Erythroblast (primary cell): ENCODE measurements at regions not wholly inside any gene's neighbourhood (a gene's known extent, or its start where the extent isn't known, plus 50 kb on each side); places are given as distances from the start of the nearest gene placed in this dataset.

ENCODE experiments used
- DNase-seq, 2 experiments: peaks; one replicate each; lab custom pipeline; 2025; lab: John Stamatoyannopoulos, UW
- GATA1 ChIP-seq: IDR thresholded peaks from 2 replicates; pipeline ENCODE4 v1.6.1; 2011; ENCODE audit warnings: low read depth, mild to moderate bottlenecking, control low read depth, low read length, moderate library complexity
- POLR2A ChIP-seq: IDR thresholded peaks from 2 replicates; pipeline ENCODE4 v1.6.1; 2011; ENCODE audit warnings: mild to moderate bottlenecking, low read length

DNA sequence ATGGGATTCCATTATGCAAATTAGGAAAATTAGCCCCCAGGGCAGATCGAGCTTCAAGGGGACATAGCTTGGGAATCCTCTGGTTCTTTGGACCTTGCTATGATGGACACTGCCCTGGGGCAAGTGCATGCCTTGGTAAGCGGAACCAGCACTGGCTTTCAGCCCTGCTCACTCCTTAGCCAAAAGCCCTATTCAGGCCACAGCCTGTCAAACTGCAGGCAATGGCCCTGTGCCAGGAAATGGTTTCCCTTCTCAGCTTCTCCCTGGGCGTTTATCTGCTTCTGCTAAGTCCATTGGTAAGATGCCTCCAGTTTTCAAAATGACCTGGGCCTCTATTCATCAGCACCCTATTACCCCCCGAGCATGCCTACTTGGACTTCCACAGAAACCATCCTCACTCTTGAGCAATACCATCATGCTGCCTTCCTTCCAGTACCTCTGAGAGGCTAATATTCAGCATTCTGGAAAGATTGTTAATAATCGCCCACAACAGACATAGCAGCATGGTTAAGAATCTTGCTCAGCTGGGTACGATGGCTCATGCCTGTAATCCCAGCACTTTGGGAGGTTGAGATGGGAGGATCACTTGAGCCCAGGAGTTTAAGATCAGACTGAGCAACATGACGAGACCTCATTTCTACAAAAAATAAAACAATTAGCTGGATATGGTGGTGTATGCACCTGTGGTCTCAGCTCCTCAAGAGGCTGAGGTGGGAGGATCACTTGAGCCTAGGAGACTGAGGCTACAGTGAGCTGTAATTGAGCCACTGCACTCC is 918.6 kb upstream of the AUTS2 start:
- DNase-seq, result no peak
- no peak for TF ChIP-seq POLR2A
- TF ChIP-seq GATA1, result no peak

DNA sequence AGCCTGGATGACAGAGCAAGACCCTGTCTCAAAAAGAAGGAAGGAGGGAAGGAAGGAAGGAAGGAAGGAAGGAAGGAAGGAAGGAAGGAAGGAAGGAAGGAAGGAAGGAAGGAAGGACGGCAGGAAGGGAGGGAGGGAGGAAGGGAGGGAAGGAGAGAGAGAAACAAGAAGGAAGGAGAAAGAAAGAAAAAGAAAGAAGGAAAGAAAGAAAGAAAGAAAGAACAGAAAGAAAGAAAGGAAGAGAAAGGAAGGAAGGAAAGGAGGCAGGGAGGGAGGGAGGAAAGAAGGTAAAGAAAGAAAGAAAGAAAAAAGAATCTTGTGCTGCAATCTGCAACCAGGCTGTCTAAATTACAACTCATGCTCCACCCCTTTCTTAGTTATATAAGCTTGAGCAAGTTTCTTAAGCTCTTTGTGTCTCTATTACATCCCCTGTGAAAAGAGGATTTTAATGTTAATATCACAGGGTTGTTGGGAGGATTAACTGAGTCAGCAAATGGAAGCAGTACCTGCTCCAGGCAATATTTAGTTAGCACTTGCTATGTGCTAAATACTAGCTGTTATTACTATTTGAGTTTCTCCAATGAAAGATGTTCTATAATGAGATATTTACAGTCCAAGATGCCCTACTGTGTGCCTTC is 917.9 kb upstream of the AUTS2 start:
- no peak for DNase-seq
- no peak for TF ChIP-seq POLR2A
- no peak for TF ChIP-seq GATA1

DNA sequence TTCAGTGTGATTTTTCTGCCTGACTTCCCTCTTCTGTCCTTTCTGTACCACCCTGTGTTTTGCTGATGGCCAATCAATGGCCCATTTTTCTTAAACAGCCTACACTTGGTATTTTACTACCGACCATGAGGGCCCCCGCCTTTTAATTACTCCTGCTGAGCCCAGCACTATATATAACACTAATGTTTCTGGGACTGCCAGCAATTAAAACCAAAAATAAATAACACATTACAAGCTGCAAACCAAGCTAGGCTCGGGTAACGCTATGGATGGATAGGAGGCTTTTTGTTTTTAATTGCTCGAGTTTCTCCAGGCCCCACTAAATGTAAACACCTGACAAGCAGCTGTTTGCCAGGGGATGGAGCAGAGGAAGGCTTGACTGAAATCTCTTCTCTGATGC is 915.4 kb upstream of the AUTS2 start:
- no peak for DNase-seq
- no peak for TF ChIP-seq GATA1
- TF ChIP-seq POLR2A, result no peak

DNA sequence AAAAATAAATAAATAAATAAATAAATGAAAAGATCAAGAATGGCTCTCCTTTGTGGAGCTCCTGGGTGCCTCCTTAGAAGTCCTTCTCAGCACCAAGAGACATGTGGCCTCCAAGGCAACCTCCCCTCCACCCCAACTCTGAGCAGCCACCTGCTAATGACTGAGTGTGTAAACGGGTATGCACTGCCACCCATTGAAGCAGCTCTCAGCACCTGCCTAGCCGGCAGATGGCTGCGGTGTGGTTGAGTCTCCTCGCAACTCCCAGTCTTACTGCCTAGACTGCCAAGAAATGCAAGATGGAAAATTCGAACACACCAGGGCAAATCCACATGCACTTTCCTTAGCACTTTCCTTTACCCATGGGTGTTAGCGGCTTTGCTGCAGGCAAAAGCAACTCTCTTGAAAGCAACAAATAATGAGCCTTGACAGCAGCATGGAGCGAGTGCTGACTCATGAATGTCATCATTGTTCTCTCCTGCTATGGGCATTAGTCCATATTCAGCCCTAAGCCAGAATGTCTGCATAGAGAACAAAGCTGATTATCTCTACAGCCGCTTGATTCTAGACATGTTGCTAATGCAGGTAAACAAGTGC is 913.9 kb upstream of the AUTS2 start:
- TF ChIP-seq GATA1 (no peak), POLR2A (no peak)
- DNase-seq, result no peak

DNA sequence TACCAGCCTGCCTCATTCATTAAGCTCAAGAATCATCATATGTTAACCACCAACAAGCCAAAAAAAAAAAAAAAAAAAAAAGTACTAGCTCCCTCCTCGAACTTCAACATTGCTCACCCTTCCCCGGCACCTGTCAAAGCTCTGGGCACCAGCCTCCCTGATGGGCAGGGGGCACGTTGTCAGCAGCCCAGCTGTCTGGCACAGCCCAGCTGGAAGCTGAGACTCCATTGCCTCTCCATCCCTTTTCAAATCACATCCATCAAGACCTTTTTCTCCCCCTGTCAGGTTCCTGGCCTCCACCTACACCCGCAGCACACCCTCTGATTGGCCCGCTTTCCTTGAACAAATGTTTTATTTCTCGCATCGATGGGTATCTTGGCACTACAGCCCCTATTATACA is 913.3 kb upstream of the AUTS2 start:
- no peak for DNase-seq
- TF ChIP-seq GATA1 (no peak), POLR2A (no peak)

DNA sequence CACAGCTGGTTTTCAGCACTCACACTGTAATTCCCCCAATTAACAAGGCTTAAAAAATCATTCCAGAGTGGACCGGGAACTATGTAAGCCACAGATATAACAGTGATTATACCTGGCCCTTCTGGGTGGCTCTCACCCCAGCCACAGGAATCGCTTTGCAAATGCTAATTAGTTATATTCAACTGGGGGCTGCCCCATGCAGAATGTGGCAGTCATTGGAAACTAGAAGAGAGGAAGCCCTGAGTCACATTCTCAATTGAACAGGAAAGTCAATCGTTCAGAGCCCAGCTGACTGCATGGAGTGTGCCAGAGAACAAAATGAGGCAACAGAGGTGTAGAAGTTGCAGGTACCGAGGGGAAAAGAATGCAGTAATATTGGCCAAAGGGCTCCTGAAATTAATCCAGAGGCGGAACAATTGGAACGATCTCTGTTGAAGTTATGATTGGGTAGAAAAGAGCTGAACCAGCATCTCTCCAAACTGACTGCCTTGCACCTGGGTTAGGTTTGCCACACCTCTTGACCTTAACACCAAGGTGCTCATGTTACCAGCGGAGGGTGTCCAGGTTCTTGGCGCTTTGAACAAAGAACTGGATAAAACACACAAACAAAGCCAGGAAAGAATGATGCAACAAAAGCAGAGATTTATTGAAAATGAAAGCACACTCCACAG is 909.7 kb upstream of the AUTS2 start:
- DNase-seq, result no peak
- TF ChIP-seq POLR2A (no peak), GATA1 (no peak)

DNA sequence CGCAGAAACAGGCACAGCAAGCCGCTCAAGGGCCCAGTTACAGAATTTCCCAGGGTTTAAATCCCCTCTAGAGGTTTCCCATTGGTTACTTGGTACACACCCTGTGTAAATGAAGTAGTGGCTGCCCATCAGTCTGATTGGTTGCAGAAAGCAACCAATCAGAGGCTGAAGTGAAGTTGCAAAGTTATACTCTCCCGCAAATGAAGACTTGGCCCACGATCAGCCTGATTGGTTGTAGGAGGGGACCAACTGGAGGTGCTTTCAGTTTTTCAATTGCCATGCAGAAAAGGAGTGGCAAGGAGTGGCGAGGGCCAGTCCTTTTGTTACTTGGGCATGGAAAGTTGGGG is 909.2 kb upstream of the AUTS2 start:
- no peak for DNase-seq
- TF ChIP-seq GATA1, result no peak
- TF ChIP-seq POLR2A, result no peak

DNA sequence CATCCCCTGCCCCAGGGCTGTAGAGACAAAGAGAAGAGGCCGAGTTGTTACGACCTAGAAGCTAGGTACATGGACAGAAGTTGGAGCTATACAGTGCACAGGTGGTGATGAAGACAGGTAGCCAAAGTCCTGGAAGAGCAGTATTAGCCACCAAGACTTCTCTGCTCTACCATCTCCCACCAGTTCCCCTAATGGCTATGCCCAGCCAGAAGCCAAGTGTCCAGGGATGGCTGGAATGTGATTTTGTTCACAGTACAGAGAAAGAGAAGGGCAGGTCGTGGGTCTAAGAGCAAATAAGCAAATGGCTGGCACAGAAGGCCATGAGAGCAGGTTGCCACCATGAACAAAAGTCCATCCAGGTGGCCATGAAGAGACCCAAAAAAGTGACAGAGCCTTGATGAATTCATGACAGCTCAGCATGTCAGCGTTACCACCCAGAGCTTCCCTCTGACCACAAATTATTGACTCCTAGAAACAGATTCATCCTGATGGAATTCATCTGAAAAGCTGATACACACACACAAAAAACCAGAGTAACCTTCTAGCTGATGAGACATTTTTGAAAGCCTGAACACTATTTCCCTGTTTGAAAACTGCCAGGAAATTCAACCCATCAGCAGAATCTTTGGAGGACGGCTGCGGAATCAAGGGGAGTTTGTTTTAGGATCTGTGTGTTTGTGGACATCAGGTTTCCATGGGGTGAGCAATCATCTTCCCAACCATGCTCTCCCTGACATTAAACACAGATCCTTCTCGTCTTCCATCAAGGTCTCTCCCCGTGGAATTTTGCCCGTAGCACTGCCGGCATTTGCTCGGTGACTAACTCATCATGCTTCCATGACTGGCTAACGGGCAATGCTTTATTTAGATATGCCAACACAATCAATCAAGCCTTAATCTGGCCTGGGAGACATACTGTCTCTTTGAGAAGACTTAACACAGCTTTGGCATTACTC is 906.7 kb upstream of the AUTS2 start:
- no peak for DNase-seq
- TF ChIP-seq POLR2A (no peak), GATA1 (no peak)

DNA sequence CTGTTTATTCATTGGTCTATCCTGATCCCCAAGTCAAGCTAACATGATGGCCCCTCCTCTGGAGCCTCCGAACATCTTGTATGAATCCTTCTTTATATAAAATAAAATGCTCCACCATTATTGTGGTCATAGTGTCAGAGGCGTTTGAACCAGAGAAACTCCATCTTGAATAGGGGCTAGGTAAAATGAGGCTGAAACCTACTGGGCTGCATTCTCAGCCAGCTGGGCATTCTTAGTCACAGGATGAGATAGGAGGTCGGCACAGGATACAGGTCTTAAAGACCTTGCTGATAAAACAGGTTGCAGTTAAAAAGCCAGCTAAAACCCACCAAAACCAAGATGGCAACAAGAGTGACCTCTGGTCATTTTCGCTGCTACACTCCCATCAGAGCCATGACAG is 905.8 kb upstream of the AUTS2 start:
- TF ChIP-seq POLR2A (no peak), GATA1 (no peak)
- DNase-seq, result no peak

DNA sequence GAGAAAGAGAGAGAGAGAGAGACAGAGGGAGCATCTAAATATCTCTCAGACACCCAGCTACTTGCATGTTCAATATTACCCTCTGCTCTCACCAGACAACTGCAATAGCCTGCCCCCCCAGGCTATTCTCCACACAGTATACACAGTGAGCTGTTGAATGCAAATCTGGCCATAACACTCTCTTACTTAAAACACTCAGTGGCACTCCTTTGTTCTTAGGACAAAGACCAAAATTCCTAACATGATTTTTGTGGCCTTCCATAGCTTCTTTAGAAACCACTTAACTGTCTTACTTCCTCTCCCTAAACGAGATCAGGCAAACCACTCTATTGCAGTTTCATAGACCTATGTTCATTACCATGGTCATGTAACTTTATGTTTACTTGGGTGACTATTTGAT is 903.6 kb upstream of the AUTS2 start:
- DNase-seq, result no peak
- no peak for TF ChIP-seq GATA1
- TF ChIP-seq POLR2A, result no peak

DNA sequence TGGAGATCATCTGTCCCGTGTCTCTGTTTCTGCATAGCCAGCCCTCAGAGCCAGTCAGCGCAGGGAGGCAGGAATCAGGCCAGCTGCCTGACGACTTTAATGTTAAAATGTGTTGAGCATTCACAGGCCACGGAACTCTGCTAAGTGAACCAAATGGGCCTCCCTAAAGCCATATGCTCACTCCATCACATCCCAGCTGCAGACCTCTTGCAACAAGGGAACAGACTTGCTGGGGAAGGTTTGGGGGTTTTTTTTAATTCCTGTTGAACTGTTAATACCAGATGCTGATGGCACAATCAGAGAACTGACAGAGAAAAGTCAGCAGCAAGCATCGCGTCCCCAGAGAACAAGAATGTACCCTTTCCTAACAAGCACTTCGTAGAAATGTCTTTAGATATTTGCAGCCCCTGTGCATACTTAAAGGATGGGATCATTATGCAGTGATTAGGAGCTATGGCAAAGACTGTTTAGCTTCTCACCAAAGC is 900.4 kb upstream of the AUTS2 start:
- DNase-seq, result no peak
- TF ChIP-seq POLR2A (no peak), GATA1 (no peak)

DNA sequence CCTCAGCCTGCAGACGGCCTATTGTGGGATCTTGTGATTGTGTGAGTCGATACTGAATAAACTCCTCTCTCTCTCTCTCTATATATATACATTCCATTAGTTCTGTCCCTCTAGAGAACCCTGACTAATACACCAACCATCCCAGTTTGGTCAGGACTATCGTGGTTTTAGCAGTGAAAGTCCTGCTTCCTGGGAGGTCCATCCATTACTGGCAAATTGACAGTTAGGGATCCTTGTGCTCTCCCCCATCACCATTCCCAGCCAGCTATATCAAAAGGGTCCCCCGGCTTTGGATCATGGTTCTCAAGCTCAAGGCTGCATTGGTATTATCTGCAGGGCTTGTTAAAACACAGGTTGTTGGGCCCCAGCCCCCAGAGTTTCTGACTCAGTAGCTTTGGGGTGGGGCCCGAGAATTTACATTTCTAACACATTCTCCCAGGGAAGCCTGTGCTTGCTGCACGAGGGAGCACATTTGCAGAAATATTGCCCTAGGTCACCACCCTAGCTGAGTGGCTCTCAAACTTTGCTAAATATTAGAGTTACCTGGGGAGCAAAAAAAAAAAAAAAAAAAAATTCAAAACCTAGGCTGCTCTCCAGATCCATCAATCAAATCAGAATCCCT is 899.1 kb upstream of the AUTS2 start:
- no peak for DNase-seq
- no peak for TF ChIP-seq POLR2A
- TF ChIP-seq GATA1, result no peak
